Fibroblast of peridontal ligament (primary cell): ENCODE measurements at regions not wholly inside any gene's neighbourhood (a gene's known extent, or its start where the extent isn't known, plus 50 kb on each side); places are given as distances from the start of the nearest gene placed in this dataset.
"Not testable (repeated sequence)": the region's sequence is repeated elsewhere in the genome, so short reads cannot be mapped to it uniquely, and the experiment has no call there.

Source experiments
- DNase-seq: peaks from one replicate; pipeline ENCODE4 v3.0.0-alpha.2; 2010; ENCODE audit errors: extremely low read depth

DNA sequence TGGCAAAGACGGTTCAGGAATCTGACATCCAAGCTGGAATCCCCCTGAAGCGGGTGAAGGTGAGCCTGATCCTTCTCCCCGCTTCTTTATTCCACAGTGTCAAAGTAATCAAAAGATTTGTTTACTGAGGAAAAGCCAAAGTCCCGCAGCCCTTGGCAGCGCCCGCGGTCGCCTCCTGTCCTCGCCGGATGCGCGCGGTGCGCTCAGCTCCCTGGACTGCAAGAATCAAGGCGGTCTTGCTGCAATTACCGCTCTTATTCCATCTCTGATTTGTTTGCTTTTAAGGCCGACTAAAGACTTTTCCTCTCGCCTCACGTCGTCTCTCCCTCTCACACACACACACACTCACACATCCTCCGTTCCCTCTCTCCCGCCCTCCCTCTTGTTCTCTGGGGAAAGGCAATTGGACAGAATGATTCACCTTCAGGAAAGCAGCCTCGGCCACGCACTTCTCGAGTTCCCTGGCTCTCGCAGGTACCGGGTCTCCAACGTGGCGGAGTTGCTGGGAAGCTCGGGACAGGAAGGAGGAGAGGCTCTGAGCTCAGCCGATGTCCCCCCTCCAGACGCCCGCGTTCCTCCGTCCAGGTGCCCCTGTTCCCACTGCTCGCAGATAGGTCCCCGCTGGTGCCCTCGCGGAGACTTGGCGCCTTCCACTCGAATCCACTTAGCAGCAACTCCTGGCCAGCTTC lies 68.6 kb upstream of the USP15 start:
- DNase-seq = peak; percentile 17

GRCh38 chr12:62192180-62192902 lies 67.9 kb upstream of the USP15 start:
- peak; percentile 89 for DNase-seq

GRCh38 chr12:62192903-62193250 lies 67.3 kb upstream of the USP15 start:
- DNase-seq = no peak

- DNase-seq = no peak
Measured at GRCh38 chr12:62194031-62194430, 66.2 kb upstream of the USP15 start.

DNA sequence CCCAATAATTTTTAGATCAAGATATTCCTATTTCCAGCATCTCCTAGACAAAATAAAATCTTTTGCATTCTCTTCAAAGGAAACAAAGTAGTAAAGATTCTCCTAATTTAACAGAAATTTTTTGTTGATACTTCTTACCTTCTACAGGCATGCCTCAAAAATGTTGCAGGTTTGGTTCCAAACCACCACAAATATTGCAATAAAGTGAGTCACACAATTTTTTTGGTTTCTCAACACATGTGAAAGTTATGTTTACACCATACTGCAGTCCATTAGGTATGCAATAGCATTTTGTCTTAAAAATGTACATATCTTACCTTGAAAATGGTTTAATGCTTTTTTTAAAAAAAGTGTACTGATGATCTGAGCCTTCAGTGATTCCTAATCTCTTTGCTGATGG lies 65.6 kb upstream of the USP15 start:
- no peak for DNase-seq

GRCh38 chr12:62196146-62196545 lies 64.1 kb upstream of the USP15 start:
- no peak for DNase-seq

- not testable (repeated sequence) for DNase-seq
Measured at GRCh38 chr12:62202861-62203260, 57.3 kb upstream of the USP15 start.

DNA sequence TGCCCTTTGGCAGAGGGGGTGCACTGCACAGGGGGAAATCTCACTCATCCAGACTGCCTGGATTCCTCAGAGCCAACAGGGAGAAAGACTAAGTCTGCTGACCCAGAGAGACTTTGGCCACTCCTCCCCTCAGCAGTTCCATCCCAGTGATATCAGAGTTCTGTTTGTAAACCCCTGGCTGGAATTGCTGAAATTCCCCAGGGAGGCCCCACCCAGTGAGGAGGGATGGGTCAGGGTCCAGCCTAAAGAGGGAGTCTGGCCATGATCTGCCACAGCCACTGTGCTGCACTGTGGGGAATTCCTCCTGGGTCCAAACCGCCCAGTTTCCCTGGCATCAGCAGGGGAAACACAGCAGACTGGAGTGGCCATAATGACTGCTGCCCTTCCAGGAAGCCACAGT lies 54.9 kb upstream of the USP15 start:
- no peak for DNase-seq

- no peak for DNase-seq
Measured at GRCh38 chr12:62207248-62207647, 53.0 kb upstream of the USP15 start.
